ENCODE measurements at regions not wholly inside any gene's neighbourhood (a gene's known extent, or its start where the extent isn't known, plus 50 kb on each side); places are given as distances from the start of the nearest gene placed in this dataset. TPM values are rescaled to one million over a fixed set of nuclear protein-coding genes. Genes with fewer than 3 reads are reported as not detected.

DNA sequence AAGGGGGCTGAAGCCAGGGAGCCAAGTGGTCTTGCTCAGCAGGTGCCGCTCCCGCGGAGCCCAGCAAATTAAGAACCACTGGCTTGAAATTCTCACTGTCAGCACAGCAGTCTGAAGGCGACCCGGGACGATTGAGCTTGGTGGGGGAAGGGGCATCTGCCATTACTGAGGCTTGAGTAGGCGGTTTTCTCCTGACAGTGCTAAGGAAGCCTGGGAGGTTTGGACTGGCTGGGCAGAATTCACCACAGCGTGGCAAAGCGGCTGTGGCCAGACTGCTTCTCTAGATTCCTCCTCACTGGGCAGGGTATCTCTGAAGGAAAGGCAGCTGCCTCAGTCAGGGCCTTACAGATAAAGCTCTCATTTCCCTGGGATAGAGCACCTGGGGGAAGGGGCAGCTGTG is 57.0 kb upstream of the GPR149 start:
- WGBS, 2 donors, result 70 to 80% methylated on average over 9 of the region's 9 CpGs
- no peak for ATAC-seq (ENCODE audit: insufficient read depth, low FRiP score)
- no peak overlapping the region for H3K4me3 ChIP-seq
- DNase-seq, result no peak
- H3K36me3 ChIP-seq (ENCODE audit: control insufficient read depth in 4 of 4, insufficient read depth in 4 of 4, low read length in 4 of 4), result no peaks in the 10 kb centered on the region
- H3K4me1 ChIP-seq (ENCODE audit: control insufficient read depth in 5 of 5, insufficient read depth in 5 of 5, low read length in 5 of 5), result no peaks in the 10 kb centered on the region
- H3K9me3 ChIP-seq (ENCODE audit: control insufficient read depth in 4 of 4, insufficient read depth in 3 of 4, low read length in 3 of 4), result no peaks in the 10 kb centered on the region
- H3K9ac ChIP-seq (ENCODE audit: insufficient read depth in 1 of 2, low read length in 2 of 2), result no peak overlapping the region
- TF ChIP-seq, protein P1, sequence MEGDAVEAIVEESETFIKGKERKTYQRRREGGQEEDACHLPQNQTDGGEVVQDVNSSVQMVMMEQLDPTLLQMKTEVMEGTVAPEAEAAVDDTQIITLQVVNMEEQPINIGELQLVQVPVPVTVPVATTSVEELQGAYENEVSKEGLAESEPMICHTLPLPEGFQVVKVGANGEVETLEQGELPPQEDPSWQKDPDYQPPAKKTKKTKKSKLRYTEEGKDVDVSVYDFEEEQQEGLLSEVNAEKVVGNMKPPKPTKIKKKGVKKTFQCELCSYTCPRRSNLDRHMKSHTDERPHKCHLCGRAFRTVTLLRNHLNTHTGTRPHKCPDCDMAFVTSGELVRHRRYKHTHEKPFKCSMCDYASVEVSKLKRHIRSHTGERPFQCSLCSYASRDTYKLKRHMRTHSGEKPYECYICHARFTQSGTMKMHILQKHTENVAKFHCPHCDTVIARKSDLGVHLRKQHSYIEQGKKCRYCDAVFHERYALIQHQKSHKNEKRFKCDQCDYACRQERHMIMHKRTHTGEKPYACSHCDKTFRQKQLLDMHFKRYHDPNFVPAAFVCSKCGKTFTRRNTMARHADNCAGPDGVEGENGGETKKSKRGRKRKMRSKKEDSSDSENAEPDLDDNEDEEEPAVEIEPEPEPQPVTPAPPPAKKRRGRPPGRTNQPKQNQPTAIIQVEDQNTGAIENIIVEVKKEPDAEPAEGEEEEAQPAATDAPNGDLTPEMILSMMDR (IDR thresholded peaks at IDR 0.05; ENCODE audit: control extremely low read depth, extremely low read depth), result no peak
- no peaks in the 10 kb centered on the region for H3K27me3 ChIP-seq (ENCODE audit: control insufficient read depth in 3 of 3, insufficient read depth in 3 of 3, low read length in 2 of 3)
- no peak overlapping the region for H3K27ac ChIP-seq (ENCODE audit: low read depth in 1 of 2, low read length in 1 of 2)

DNA sequence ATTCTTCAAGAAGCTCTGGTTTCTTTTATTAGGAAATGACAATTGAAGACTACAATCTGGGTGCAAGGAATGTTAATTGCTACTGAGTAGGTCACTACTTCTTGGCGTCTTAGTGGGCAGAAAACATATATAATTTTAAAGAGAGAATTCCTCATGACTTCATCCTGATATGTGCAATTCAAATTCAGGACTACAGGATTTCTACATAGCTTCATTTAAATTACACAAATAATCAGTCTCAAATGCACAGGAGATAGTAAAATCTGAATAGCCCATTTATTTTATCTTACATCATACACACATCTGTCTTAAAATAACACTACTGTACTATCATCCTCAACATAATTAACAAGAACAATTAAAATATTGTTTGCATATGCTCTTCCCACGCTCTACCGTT is 52.5 kb upstream of the GPR149 start:
- H3K27ac ChIP-seq (ENCODE audit: low read depth in 1 of 2, low read length in 1 of 2), result no peak overlapping the region
- ATAC-seq (ENCODE audit: insufficient read depth, low FRiP score) (no peak), DNase-seq (no peak)
- no peak overlapping the region for H3K9ac ChIP-seq (ENCODE audit: insufficient read depth in 1 of 2, low read length in 2 of 2)
- no peaks in the 10 kb centered on the region for H3K27me3 ChIP-seq (ENCODE audit: control insufficient read depth in 3 of 3, insufficient read depth in 3 of 3, low read length in 2 of 3)
- no peaks in the 10 kb centered on the region for H3K9me3 ChIP-seq (ENCODE audit: control insufficient read depth in 4 of 4, insufficient read depth in 3 of 4, low read length in 3 of 4)
- no peaks in the 10 kb centered on the region for H3K36me3 ChIP-seq (ENCODE audit: control insufficient read depth in 4 of 4, insufficient read depth in 4 of 4, low read length in 4 of 4)
- 91 to 92% methylated on average over 3 of the region's 3 CpGs for WGBS, 2 donors
- TF ChIP-seq, protein P1 (IDR thresholded peaks at IDR 0.05; ENCODE audit: control extremely low read depth, extremely low read depth), result no peak
- no peak overlapping the region for H3K4me3 ChIP-seq
- H3K4me1 ChIP-seq (ENCODE audit: control insufficient read depth in 5 of 5, insufficient read depth in 5 of 5, low read length in 5 of 5), result no peaks in the 10 kb centered on the region

DNA sequence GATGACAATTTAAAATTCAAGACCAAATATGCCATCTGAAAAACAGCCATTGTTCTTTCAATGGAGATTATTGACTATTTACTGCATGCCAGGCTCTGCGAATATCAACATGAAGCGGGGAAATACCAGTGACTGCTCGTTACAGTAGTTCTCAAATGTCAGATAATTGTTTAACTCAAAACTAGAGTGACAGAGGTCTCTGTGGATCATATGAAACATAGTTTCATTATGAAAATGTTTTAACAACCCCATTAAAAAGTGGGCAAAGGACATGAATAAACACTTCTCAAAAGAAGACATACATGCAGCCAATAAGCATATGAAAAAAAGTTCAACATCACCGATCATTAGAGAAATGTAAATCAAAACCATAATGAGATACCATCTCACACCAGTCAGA is 50.0 kb upstream of the GPR149 start:
- WGBS, 2 donors, result 90 to 98% methylated on average over 4 of the region's 4 CpGs
- ATAC-seq (ENCODE audit: insufficient read depth, low FRiP score) (no peak), DNase-seq (no peak)
- Histone ChIP-seq H3K9me3 (ENCODE audit: control insufficient read depth in 4 of 4, insufficient read depth in 3 of 4, low read length in 3 of 4) (no peaks in the 10 kb centered on the region), H3K27ac (ENCODE audit: low read depth in 1 of 2, low read length in 1 of 2) (no peak overlapping the region), H3K27me3 (ENCODE audit: control insufficient read depth in 3 of 3, insufficient read depth in 3 of 3, low read length in 2 of 3) (no peaks in the 10 kb centered on the region), H3K4me1 (ENCODE audit: control insufficient read depth in 5 of 5, insufficient read depth in 5 of 5, low read length in 5 of 5) (no peaks in the 10 kb centered on the region), H3K36me3 (ENCODE audit: control insufficient read depth in 4 of 4, insufficient read depth in 4 of 4, low read length in 4 of 4) (no peaks in the 10 kb centered on the region), H3K9ac (ENCODE audit: insufficient read depth in 1 of 2, low read length in 2 of 2) (no peak overlapping the region), H3K4me3 (no peak overlapping the region)
- TF ChIP-seq, protein P1 (IDR thresholded peaks at IDR 0.05; ENCODE audit: control extremely low read depth, extremely low read depth), result no peak

Small RNAs in the stretch of these regions (small RNA-seq; reads per million reads assigned to genes)
- gene DYNLL1P5 (ENCODE audit: low replicate concordance), result not detected
